Endothelial cell of umbilical vein (primary cell): ENCODE measurements at regions not wholly inside any gene's neighbourhood (a gene's known extent, or its start where the extent isn't known, plus 50 kb on each side); places are given as distances from the start of the nearest gene placed in this dataset.

Source experiments
- BruUV-seq: library from RNA; stranded (reverse); fragments of 400-500 nt; replicated peaks from 2 replicates; lab custom pipeline; 2021; lab: Mats Ljungman, UMichigan
- CTCF ChIA-PET: fragments of 300-600, 350-600 bp; sonication (Branson Sonifier 250); formaldehyde crosslinking; loops from one replicate; lab custom pipeline; 2021; ENCODE audit warnings: antibody characterized with exemption, inconsistent platforms; lab: Charles Lee
- POLR2A ChIA-PET: fragments of 300-600, 350-600 bp; sonication (Branson Sonifier 250); formaldehyde crosslinking; loops from one replicate; lab custom pipeline; 2021; ENCODE audit warnings: antibody characterized with exemption, inconsistent platforms; lab: Charles Lee
- DNase-seq: peaks from one replicate; pipeline ENCODE4 v3.0.0-alpha.2; 2011; ENCODE audit warnings: low read depth, low spot score
- FAIRE-seq: peaks from 2 replicates; lab custom pipeline; 2011; peaks lifted over from hg19 to GRCh38; lab: Jason Lieb, UNC
- H2AFZ ChIP-seq: 2 replicates; pipeline ENCODE4 v1.6.0; 2012; ENCODE audit warnings: low read depth, low read length, control low read depth, inconsistent platforms
- H3K27ac ChIP-seq: 2 replicates; pipeline ENCODE4 v1.5.1; 2011; ENCODE audit warnings: low read depth, mild to moderate bottlenecking, control low read depth, low read length, moderate library complexity; ENCODE audit not compliant: insufficient read depth
- H3K27me3 ChIP-seq, 2 experiments: 2 replicates each; pipeline versions ENCODE4 v1.6.0 to v1.6.1; 2011; ENCODE audit warnings: low read length in 2 of 2, mixed read lengths in 1 of 2; ENCODE audit not compliant: control insufficient read depth in 2 of 2, insufficient read depth in 2 of 2
- H3K36me3 ChIP-seq, 2 experiments: 2 replicates in 1 of 2; 3 replicates in 1 of 2; pipeline ENCODE4 v1.5.1; 2011; ENCODE audit warnings: low read length in 2 of 2, mild to moderate bottlenecking in 1 of 2, moderate library complexity in 1 of 2; ENCODE audit not compliant: control insufficient read depth in 2 of 2, insufficient read depth in 2 of 2; ENCODE audit errors: extremely low read depth in 1 of 2
- H3K4me1 ChIP-seq: 3 replicates; pipeline ENCODE4 v1.5.1; 2011; ENCODE audit warnings: mild to moderate bottlenecking, low read length; ENCODE audit not compliant: control insufficient read depth, insufficient read depth; ENCODE audit errors: extremely low read depth
- H3K4me2 ChIP-seq: 2 replicates; pipeline ENCODE4 v1.6.1; 2011; ENCODE audit warnings: low read length, control low read depth, mixed read lengths; ENCODE audit not compliant: insufficient read depth
- H3K4me3 ChIP-seq, 3 experiments: fragments of 200-600 bp in 1 of 3; sonication (generic), shearing (Covaris generic) in 1 of 3; replicated peaks in 1 of 3; 2 replicates each; pipeline ENCODE4 v1.5.1; 2011 to 2016; ENCODE audit warnings: control low read depth in 3 of 3, low read length in 3 of 3, mild to moderate bottlenecking in 2 of 3, inconsistent platforms in 1 of 3, low read depth in 1 of 3, moderate library complexity in 1 of 3; ENCODE audit not compliant: insufficient read depth in 1 of 3
- H3K79me2 ChIP-seq: 2 replicates; pipeline ENCODE4 v1.6.0; 2012; ENCODE audit warnings: low read length, inconsistent platforms; ENCODE audit not compliant: control insufficient read depth, insufficient read depth
- H3K9ac ChIP-seq: replicated peaks from 2 replicates; pipeline ENCODE3; 2011; ENCODE audit warnings: low read length, control low read depth; ENCODE audit not compliant: insufficient read depth; ENCODE audit errors: extremely low read depth
- H3K9me1 ChIP-seq: replicated peaks from 3 replicates; pipeline ENCODE4 v1.6.0; 2011; ENCODE audit warnings: mild to moderate bottlenecking, low read length; ENCODE audit not compliant: control insufficient read depth, insufficient read depth; ENCODE audit errors: extremely low read depth
- H3K9me3 ChIP-seq: replicated peaks from 2 replicates; pipeline ENCODE4 v1.5.1; 2012; ENCODE audit warnings: low read length, inconsistent platforms; ENCODE audit not compliant: control insufficient read depth, insufficient read depth
- H4K20me1 ChIP-seq: replicated peaks from 2 replicates; pipeline ENCODE3; 2011; ENCODE audit warnings: mild to moderate bottlenecking, low read length; ENCODE audit not compliant: control insufficient read depth, insufficient read depth; ENCODE audit errors: extremely low read depth
- CTCF ChIP-seq, 2 donors: IDR thresholded peaks; 1 replicate in 1 of 2; 2 replicates in 1 of 2; pipeline ENCODE4 v1.5.1; 2011; ENCODE audit warnings: low read length in 2 of 2, mild to moderate bottlenecking in 2 of 2, moderate library complexity in 2 of 2, control low read depth in 1 of 2, inconsistent platforms in 1 of 2, low read depth in 1 of 2; ENCODE audit not compliant: insufficient read depth in 1 of 2; ENCODE audit errors: extremely low read depth in 1 of 2
- EZH2 ChIP-seq: IDR thresholded peaks from 2 replicates; pipeline ENCODE4 v1.6.1; 2012; ENCODE audit warnings: borderline replicate concordance, low read depth, mild to moderate bottlenecking, moderate library complexity, low read length, inconsistent platforms; ENCODE audit not compliant: severe bottlenecking
- FOS ChIP-seq: IDR thresholded peaks from 2 replicates; pipeline ENCODE4 v1.6.1; 2011; ENCODE audit warnings: mild to moderate bottlenecking, low read length, moderate library complexity, borderline replicate concordance; ENCODE audit not compliant: insufficient read depth
- GATA2 ChIP-seq: IDR thresholded peaks from 2 replicates; pipeline ENCODE4 v1.7.0; 2011; ENCODE audit warnings: low read depth, mild to moderate bottlenecking, moderate library complexity, mixed read lengths, low read length; ENCODE audit not compliant: insufficient read length, insufficient read depth
- JUN ChIP-seq: IDR thresholded peaks from 2 replicates; pipeline ENCODE4 v1.6.1; 2011; ENCODE audit warnings: borderline replicate concordance, low read depth; ENCODE audit not compliant: insufficient read length, insufficient read depth
- MAX ChIP-seq: IDR thresholded peaks from 2 replicates; pipeline ENCODE4 v1.6.1; 2011; ENCODE audit not compliant: insufficient read depth, insufficient read length
- MYC ChIP-seq: IDR thresholded peaks from one replicate; pipeline ENCODE4 v1.6.1; 2011; ENCODE audit warnings: mild to moderate bottlenecking, low read depth, low read length
- POLR2A ChIP-seq: IDR thresholded peaks from 2 replicates; pipeline ENCODE4 v1.6.1; 2012; ENCODE audit warnings: low read depth, mild to moderate bottlenecking, control low read depth, low read length
- POLR2AphosphoS5 ChIP-seq: IDR thresholded peaks from 2 replicates; pipeline ENCODE4 v1.6.1; 2012; ENCODE audit warnings: low read depth, mild to moderate bottlenecking, control low read depth, low read length, moderate library complexity; ENCODE audit not compliant: insufficient read depth
- dilution Hi-C: fragments of 300-500 bp; cut with MboI; formaldehyde crosslinking; loops from one replicate; pipeline ENCODE4 v1.15.0; 2019; ENCODE audit warnings: low sequenced_read_pairs; ENCODE audit not compliant: extremely low pct_ligation_motif_present
- intact Hi-C: fragments of 100-400 bp; cut with micrococcal nuclease; formaldehyde crosslinking; loops from one replicate; pipeline ENCODE4 v1.10.0; 2022

GRCh38 chr15:46329876-46330275 lies 695.0 kb downstream of the SQOR start:
- Histone ChIP-seq H3K4me3 (no peak overlapping the region), H3K27ac (no peak overlapping the region), H3K79me2 (no peaks in the 10 kb centered on the region), H3K9me3 (no peaks in the 10 kb centered on the region), H3K9ac (no peak overlapping the region), H3K4me1 (no peaks in the 10 kb centered on the region), H2AFZ (no peak overlapping the region), H3K36me3 (no peaks in the 10 kb centered on the region), H3K27me3 (no peaks in the 10 kb centered on the region), H3K9me1 (no peaks in the 10 kb centered on the region), H3K4me2 (no peak overlapping the region), H4K20me1 (no peaks in the 10 kb centered on the region)
- CTCF ChIA-PET: no interaction called here
- dilution Hi-C loops (no loop called here), intact Hi-C loops (no loop called here)
- no TSS peak for BruUV-seq
- DNase-seq (no peak), FAIRE-seq (no peak)
- POLR2A ChIA-PET: no interaction called here
- TF ChIP-seq MAX (no peak), POLR2A (no peak), FOS (no peak), CTCF (IDR thresholded peaks at IDR 0.05; ENCODE audit: extremely low read depth in 1 of 2, insufficient read depth in 1 of 2, low read depth in 1 of 2, low read length in 2 of 2) (no peak), GATA2 (no peak), MYC (no peak), EZH2 (no peak), POLR2AphosphoS5 (no peak), JUN (no peak)
